ENCODE measurements at regions not wholly inside any gene's neighbourhood (a gene's known extent, or its start where the extent isn't known, plus 50 kb on each side); places are given as distances from the start of the nearest gene placed in this dataset.
"Not testable (repeated sequence)": the region's sequence is repeated elsewhere in the genome, so short reads cannot be mapped to it uniquely, and the experiment has no call there.

DNA sequence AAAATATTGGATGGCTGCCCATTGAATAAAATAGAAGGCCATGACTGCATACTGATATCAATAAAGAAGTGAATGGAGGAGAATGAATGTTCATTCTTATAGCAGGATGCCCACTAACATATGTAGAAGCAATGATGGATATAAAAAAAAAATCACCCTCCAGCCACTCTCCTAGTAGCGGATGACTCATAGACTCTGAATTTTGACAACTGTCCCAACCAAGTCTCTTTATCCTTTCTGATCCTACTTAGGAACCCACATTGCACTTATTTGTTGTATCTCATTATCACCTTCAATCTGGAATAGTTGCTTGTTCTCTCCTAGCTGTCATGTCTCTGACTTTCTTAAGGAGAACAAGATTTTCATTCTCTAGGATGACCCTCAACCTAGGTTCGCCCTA lies 429.9 kb downstream of the HS3ST3B1 start:
- no peak overlapping the region for H3K9ac ChIP-seq (ENCODE audit: low read length)
- no peaks in the 10 kb centered on the region for H3K79me2 ChIP-seq (ENCODE audit: insufficient read depth, low read length)
- no peak overlapping the region for H3K27ac ChIP-seq (ENCODE audit: low read depth, low read length, poor library complexity, severe bottlenecking)
- H3F3A ChIP-seq (ENCODE audit: insufficient read depth, low read length): no peaks in the 10 kb centered on the region
- H3K9me3 ChIP-seq (ENCODE audit: low read length): no peaks in the 10 kb centered on the region
- no peaks in the 10 kb centered on the region for H3K36me3 ChIP-seq (ENCODE audit: insufficient read depth, low read length)
- H3K4me2 ChIP-seq (ENCODE audit: low read length): no peak overlapping the region
- no peaks in the 10 kb centered on the region for H3K9me2 ChIP-seq (ENCODE audit: low read depth, low read length)
- H2AFZ ChIP-seq (ENCODE audit: low read length): no peak overlapping the region
- no peaks in the 10 kb centered on the region for H3K27me3 ChIP-seq (ENCODE audit: insufficient read depth, low read length)
- H3K4me3 ChIP-seq (ENCODE audit: low read depth, low read length, poor library complexity, severe bottlenecking): no peak overlapping the region
- TF ChIP-seq, protein P1, sequence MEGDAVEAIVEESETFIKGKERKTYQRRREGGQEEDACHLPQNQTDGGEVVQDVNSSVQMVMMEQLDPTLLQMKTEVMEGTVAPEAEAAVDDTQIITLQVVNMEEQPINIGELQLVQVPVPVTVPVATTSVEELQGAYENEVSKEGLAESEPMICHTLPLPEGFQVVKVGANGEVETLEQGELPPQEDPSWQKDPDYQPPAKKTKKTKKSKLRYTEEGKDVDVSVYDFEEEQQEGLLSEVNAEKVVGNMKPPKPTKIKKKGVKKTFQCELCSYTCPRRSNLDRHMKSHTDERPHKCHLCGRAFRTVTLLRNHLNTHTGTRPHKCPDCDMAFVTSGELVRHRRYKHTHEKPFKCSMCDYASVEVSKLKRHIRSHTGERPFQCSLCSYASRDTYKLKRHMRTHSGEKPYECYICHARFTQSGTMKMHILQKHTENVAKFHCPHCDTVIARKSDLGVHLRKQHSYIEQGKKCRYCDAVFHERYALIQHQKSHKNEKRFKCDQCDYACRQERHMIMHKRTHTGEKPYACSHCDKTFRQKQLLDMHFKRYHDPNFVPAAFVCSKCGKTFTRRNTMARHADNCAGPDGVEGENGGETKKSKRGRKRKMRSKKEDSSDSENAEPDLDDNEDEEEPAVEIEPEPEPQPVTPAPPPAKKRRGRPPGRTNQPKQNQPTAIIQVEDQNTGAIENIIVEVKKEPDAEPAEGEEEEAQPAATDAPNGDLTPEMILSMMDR (IDR thresholded peaks at IDR 0.05; ENCODE audit: low read length): no peak
- TF ChIP-seq EZH2 (IDR thresholded peaks at IDR 0.05; ENCODE audit: borderline replicate concordance, low read length): no peak
- no peaks in the 10 kb centered on the region for H3K4me1 ChIP-seq (ENCODE audit: insufficient read depth, low read length, severe bottlenecking)
- no peaks in the 10 kb centered on the region for H4K20me1 ChIP-seq (ENCODE audit: insufficient read depth, low read length)

DNA sequence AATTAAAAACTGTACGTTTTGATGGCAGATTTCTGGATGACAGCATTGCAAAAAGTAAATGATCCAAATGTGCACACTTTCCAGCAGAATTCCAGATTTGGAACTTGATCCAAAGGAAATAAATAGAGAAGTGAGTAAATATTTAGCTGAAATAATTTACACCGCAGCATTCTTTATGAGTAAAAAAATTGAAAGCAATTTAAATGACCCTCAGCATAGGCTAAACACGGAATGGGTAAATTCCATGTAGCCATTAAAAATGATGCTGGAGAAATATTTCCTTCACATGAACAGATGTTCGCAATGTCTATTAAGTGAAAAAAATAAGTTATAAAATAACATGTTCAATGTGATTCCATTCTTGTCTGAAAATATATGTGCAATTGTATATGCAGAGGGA lies 424.8 kb downstream of the HS3ST3B1 start:
- H2AFZ ChIP-seq (ENCODE audit: low read length): no peak overlapping the region
- no peak for TF ChIP-seq EZH2 (IDR thresholded peaks at IDR 0.05; ENCODE audit: borderline replicate concordance, low read length)
- TF ChIP-seq, protein P1 (IDR thresholded peaks at IDR 0.05; ENCODE audit: low read length): no peak
- H3K9me2 ChIP-seq (ENCODE audit: low read depth, low read length): no peaks in the 10 kb centered on the region
- no peaks in the 10 kb centered on the region for H3K79me2 ChIP-seq (ENCODE audit: insufficient read depth, low read length)
- no peaks in the 10 kb centered on the region for H3K9me3 ChIP-seq (ENCODE audit: low read length)
- no peak overlapping the region for H3K4me2 ChIP-seq (ENCODE audit: low read length)
- H3K36me3 ChIP-seq (ENCODE audit: insufficient read depth, low read length): no peaks in the 10 kb centered on the region
- H3F3A ChIP-seq (ENCODE audit: insufficient read depth, low read length): no peaks in the 10 kb centered on the region
- H4K20me1 ChIP-seq (ENCODE audit: insufficient read depth, low read length): no peaks in the 10 kb centered on the region
- H3K9ac ChIP-seq (ENCODE audit: low read length): no peak overlapping the region
- H3K27ac ChIP-seq (ENCODE audit: low read depth, low read length, poor library complexity, severe bottlenecking): no peak overlapping the region
- H3K4me3 ChIP-seq (ENCODE audit: low read depth, low read length, poor library complexity, severe bottlenecking): no peak overlapping the region
- H3K4me1 ChIP-seq (ENCODE audit: insufficient read depth, low read length, severe bottlenecking): no peaks in the 10 kb centered on the region
- no peaks in the 10 kb centered on the region for H3K27me3 ChIP-seq (ENCODE audit: insufficient read depth, low read length)

DNA sequence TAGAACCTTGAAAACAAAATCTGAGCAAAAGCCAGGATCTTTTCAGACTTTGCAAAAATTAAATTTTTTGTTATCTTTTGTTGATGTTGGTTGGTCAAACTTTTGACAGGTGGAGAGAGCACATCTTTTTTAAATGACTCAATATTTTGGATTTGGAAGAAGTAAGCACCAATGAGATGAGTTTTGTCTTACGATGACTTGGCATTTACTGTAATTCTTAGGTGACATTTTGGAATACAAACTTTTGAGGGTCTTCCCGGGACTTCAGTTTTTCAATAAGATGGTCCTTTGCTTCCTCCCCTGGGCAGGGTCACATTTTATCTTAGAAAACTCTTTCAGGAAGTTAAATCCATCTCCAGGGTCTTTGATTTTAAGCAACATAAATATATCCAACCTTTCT lies 423.9 kb downstream of the HS3ST3B1 start:
- H3K36me3 ChIP-seq (ENCODE audit: insufficient read depth, low read length): no peaks in the 10 kb centered on the region

DNA sequence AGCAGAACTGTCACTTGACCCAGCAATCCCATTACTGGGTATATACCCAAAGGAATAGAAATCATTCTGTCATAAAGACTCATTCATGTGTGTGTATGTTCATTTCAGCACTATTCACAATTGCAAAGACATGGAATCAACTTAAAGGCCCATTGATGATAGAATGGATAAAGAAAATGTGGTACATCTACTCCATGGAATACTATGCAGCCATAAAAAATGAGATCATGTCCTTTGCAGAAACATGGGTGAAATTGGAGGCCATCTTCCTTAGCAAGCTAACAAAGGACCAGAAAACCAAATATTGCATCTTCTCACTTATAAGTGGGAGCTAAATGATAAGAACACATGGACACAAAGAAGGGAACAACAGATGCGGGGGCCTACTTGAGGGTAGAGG lies 422.5 kb downstream of the HS3ST3B1 start:
- H3K4me3 ChIP-seq (ENCODE audit: low read depth, low read length, poor library complexity, severe bottlenecking); H3K27me3 ChIP-seq (ENCODE audit: insufficient read depth, low read length); H3K27ac ChIP-seq (ENCODE audit: low read depth, low read length, poor library complexity, severe bottlenecking); H3K9me3 ChIP-seq (ENCODE audit: low read length); H3K36me3 ChIP-seq (ENCODE audit: insufficient read depth, low read length); H3K79me2 ChIP-seq (ENCODE audit: insufficient read depth, low read length); H3K9me2 ChIP-seq (ENCODE audit: low read depth, low read length); H3K4me2 ChIP-seq (ENCODE audit: low read length); H3K9ac ChIP-seq (ENCODE audit: low read length); H4K20me1 ChIP-seq (ENCODE audit: insufficient read depth, low read length); H3F3A ChIP-seq (ENCODE audit: insufficient read depth, low read length); H2AFZ ChIP-seq (ENCODE audit: low read length); H3K4me1 ChIP-seq (ENCODE audit: insufficient read depth, low read length, severe bottlenecking): not testable (repeated sequence)

More for the DNA sequence above, 423.9 kb downstream of the HS3ST3B1 start:
- no peak overlapping the region for H3K9ac ChIP-seq (ENCODE audit: low read length)
- H3K27me3 ChIP-seq (ENCODE audit: insufficient read depth, low read length): no peaks in the 10 kb centered on the region
- no peak overlapping the region for H3K4me2 ChIP-seq (ENCODE audit: low read length)
- no peaks in the 10 kb centered on the region for H3F3A ChIP-seq (ENCODE audit: insufficient read depth, low read length)
- no peak overlapping the region for H3K27ac ChIP-seq (ENCODE audit: low read depth, low read length, poor library complexity, severe bottlenecking)
- H2AFZ ChIP-seq (ENCODE audit: low read length): no peak overlapping the region
- no peaks in the 10 kb centered on the region for H3K79me2 ChIP-seq (ENCODE audit: insufficient read depth, low read length)
- H3K9me3 ChIP-seq (ENCODE audit: low read length): no peaks in the 10 kb centered on the region
- TF ChIP-seq, protein P1 (IDR thresholded peaks at IDR 0.05; ENCODE audit: low read length): no peak
- no peak for TF ChIP-seq EZH2 (IDR thresholded peaks at IDR 0.05; ENCODE audit: borderline replicate concordance, low read length)
- no peaks in the 10 kb centered on the region for H3K9me2 ChIP-seq (ENCODE audit: low read depth, low read length)
- no peaks in the 10 kb centered on the region for H4K20me1 ChIP-seq (ENCODE audit: insufficient read depth, low read length)
- H3K4me1 ChIP-seq (ENCODE audit: insufficient read depth, low read length, severe bottlenecking): no peaks in the 10 kb centered on the region
- H3K4me3 ChIP-seq (ENCODE audit: low read depth, low read length, poor library complexity, severe bottlenecking): no peak overlapping the region
